ENCODE measurements at regions not wholly inside any gene's neighbourhood (a gene's known extent, or its start where the extent isn't known, plus 50 kb on each side); places are given as distances from the start of the nearest gene placed in this dataset.

DNA sequence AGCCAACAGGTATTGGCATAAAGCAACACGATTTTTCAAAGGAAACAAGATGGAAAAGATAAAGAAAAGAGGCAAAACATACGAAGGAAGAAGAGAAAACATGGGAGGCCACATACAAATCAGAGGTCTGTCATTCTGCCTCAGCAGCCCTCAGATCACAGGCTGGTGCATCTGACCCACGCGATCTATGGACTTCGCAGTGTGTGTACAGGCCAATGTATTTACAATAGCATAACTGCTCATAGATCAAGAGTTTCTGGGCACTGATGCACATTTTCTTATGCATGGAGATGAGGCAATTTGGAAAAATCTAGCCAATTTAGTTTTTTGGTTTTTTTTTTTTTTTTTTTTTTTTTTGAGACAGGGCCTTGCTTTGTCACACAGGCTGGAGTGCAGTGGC lies 245.4 kb downstream of the DUSP6 start:
- Histone ChIP-seq H3K27me3 (no peaks in the 10 kb centered on the region), H3K4me1 (no peaks in the 10 kb centered on the region), H3K36me3 (no peaks in the 10 kb centered on the region), H3K9ac (ENCODE audit: low read depth in 2 of 2, low read length in 2 of 2) (no peak overlapping the region), H3K4me3 (no peak overlapping the region), H3K27ac (no peak overlapping the region), H3K9me3 (no peaks in the 10 kb centered on the region)
- TF ChIP-seq, protein P1, sequence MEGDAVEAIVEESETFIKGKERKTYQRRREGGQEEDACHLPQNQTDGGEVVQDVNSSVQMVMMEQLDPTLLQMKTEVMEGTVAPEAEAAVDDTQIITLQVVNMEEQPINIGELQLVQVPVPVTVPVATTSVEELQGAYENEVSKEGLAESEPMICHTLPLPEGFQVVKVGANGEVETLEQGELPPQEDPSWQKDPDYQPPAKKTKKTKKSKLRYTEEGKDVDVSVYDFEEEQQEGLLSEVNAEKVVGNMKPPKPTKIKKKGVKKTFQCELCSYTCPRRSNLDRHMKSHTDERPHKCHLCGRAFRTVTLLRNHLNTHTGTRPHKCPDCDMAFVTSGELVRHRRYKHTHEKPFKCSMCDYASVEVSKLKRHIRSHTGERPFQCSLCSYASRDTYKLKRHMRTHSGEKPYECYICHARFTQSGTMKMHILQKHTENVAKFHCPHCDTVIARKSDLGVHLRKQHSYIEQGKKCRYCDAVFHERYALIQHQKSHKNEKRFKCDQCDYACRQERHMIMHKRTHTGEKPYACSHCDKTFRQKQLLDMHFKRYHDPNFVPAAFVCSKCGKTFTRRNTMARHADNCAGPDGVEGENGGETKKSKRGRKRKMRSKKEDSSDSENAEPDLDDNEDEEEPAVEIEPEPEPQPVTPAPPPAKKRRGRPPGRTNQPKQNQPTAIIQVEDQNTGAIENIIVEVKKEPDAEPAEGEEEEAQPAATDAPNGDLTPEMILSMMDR (IDR thresholded peaks at IDR 0.05) = no peak
- intact Hi-C loops (cut with DNase I) = no loop called here
- no peak for DNase-seq

DNA sequence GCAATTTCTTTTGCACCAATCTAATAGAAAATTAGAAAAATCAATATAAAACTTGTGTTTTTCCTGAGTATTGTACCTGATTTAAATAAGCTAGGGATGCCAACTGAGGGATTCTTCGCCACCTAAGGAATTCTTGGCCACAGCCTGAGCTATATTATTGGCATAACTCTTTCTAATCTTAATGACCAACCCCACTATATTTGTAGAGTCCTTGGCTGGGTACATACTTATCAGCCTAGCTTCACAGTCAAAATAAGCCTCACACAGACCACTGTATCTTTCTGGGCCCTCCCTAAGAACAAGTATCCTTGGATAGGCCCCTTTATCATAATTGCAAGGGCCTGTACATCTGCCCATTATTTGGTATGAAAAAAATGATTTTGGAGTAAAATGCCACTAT lies 247.1 kb downstream of the DUSP6 start:
- H3K27me3 ChIP-seq = no peaks in the 10 kb centered on the region
- TF ChIP-seq, protein P1 (IDR thresholded peaks at IDR 0.05) = no peak
- H3K9me3 ChIP-seq = no peaks in the 10 kb centered on the region
- no peak for DNase-seq
- no peak overlapping the region for H3K9ac ChIP-seq (ENCODE audit: low read depth in 2 of 2, low read length in 2 of 2)
- no peaks in the 10 kb centered on the region for H3K4me1 ChIP-seq
- no peak overlapping the region for H3K27ac ChIP-seq
- no peak overlapping the region for H3K4me3 ChIP-seq
- H3K36me3 ChIP-seq = no peaks in the 10 kb centered on the region
- intact Hi-C loops (cut with DNase I) = no loop called here

- DNase-seq = no peak
- Histone ChIP-seq H3K36me3 (no peaks in the 10 kb centered on the region), H3K4me1 (no peaks in the 10 kb centered on the region), H3K4me3 (no peak overlapping the region), H3K27ac (no peak overlapping the region), H3K9ac (ENCODE audit: low read depth in 2 of 2, low read length in 2 of 2) (no peak overlapping the region), H3K27me3 (no peaks in the 10 kb centered on the region), H3K9me3 (no peaks in the 10 kb centered on the region)
- TF ChIP-seq, protein P1 (IDR thresholded peaks at IDR 0.05) = no peak
- intact Hi-C loops (cut with DNase I) = no loop called here
Observed at GRCh38 chr12:89103831-89104230, 248.5 kb downstream of the DUSP6 start.

DNA sequence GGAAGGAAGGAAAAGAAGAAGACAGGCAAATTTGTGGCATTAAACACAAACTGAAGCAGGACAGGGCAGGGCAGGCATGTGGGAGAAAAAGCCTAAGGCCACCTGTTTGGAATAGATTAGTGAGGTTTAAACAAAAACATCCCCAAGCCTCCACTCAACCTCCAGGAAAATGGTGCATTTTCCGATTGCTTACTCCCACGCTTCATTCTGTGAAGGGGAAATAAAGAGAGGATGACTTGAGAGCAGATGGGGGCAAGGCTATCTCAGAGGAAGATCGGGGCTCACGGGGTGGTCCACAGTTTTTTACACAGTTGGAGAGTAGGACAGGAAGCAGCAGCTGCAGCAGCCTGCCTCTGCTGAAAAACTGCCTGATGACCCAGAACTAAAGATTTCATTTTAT lies 250.9 kb downstream of the DUSP6 start:
- H3K36me3 ChIP-seq = no peaks in the 10 kb centered on the region
- no peaks in the 10 kb centered on the region for H3K9me3 ChIP-seq
- H3K27me3 ChIP-seq = no peaks in the 10 kb centered on the region
- TF ChIP-seq, protein P1 (IDR thresholded peaks at IDR 0.05) = no peak
- H3K9ac ChIP-seq (ENCODE audit: low read depth in 2 of 2, low read length in 2 of 2) = no peak overlapping the region
- H3K27ac ChIP-seq = no peak overlapping the region
- no peaks in the 10 kb centered on the region for H3K4me1 ChIP-seq
- DNase-seq = no peak
- intact Hi-C loops (cut with DNase I) = no loop called here
- H3K4me3 ChIP-seq = no peak overlapping the region

GRCh38 chr12:89098441-89099112 lies 253.7 kb downstream of the DUSP6 start:
- TF ChIP-seq, protein P1 (IDR thresholded peaks at IDR 0.05) = no peak
- Histone ChIP-seq H3K9me3 (no peaks in the 10 kb centered on the region), H3K36me3 (no peaks in the 10 kb centered on the region), H3K27ac (no peak overlapping the region), H3K4me3 (no peak overlapping the region), H3K4me1 (no peaks in the 10 kb centered on the region), H3K27me3 (no peaks in the 10 kb centered on the region), H3K9ac (ENCODE audit: low read depth in 2 of 2, low read length in 2 of 2) (no peak overlapping the region)
- DNase-seq = no peak
- intact Hi-C loops (cut with DNase I) = no loop called here

Measured in colonic mucosa (tissue), 4 donors.